T-cell (primary cell): ENCODE measurements at regions not wholly inside any gene's neighbourhood (a gene's known extent, or its start where the extent isn't known, plus 50 kb on each side); places are given as distances from the start of the nearest gene placed in this dataset.

Experiments used
- ATAC-seq, 4 experiments: fragments of 200-7000 bp in 3 of 4; fragments of 150-1000 bp in 1 of 4; cut with Tn5 transposase; replicated peaks in 1 of 4; 1 replicate in 3 of 4; 2 replicates in 1 of 4; pipeline ENCODE4 v1.10.0; 2021; ENCODE audit warnings: moderate library complexity in 3 of 4, mild to moderate bottlenecking in 2 of 4, moderate number of reproducible peaks in 1 of 4
- CTCF ChIA-PET, 2 donors: fragments of 300-600 bp; sonication (Branson Sonifier 250); formaldehyde crosslinking; loops; one replicate each; lab custom pipeline; 2022; ENCODE audit warnings: antibody characterized with exemption in 2 of 2; lab: Charles Lee
- POLR2A ChIA-PET, 2 donors: fragments of 300-600 bp; sonication (Branson Sonifier 250); formaldehyde crosslinking; loops; one replicate each; lab custom pipeline; 2022; ENCODE audit warnings: antibody characterized with exemption in 2 of 2; lab: Charles Lee
- DNase-seq, 35 experiments: peaks; one replicate each; pipeline versions ENCODE4 v3.0.0 to v3.0.0-alpha.2; 2013 to 2023
- H3K27ac ChIP-seq: one replicate; pipeline ENCODE4 v1.5.1; 2013; ENCODE audit warnings: low read length
- H3K27me3 ChIP-seq, 2 experiments: replicated peaks in 1 of 2; 1 replicate in 1 of 2; 2 replicates in 1 of 2; pipeline versions ENCODE4 v1.6.1 to v1.7.0; 2013; ENCODE audit warnings: low read length in 1 of 2, mixed read lengths in 1 of 2; ENCODE audit not compliant: control insufficient read depth in 2 of 2, insufficient read depth in 2 of 2; ENCODE audit errors: extremely low read depth in 1 of 2
- H3K36me3 ChIP-seq, 2 donors: 1 replicate in 1 of 2; 2 replicates in 1 of 2; pipeline versions ENCODE4 v1.6.1 to v1.7.0; 2013; ENCODE audit warnings: low read length in 1 of 2; ENCODE audit not compliant: control insufficient read depth in 2 of 2, insufficient read depth in 1 of 2; ENCODE audit errors: extremely low read depth in 1 of 2
- H3K4me1 ChIP-seq, 2 experiments: 1 replicate in 1 of 2; 2 replicates in 1 of 2; pipeline versions ENCODE4 v1.6.1 to v1.7.0; 2013; ENCODE audit warnings: low read length in 2 of 2, mixed read lengths in 1 of 2; ENCODE audit not compliant: insufficient read depth in 2 of 2, control insufficient read depth in 1 of 2; ENCODE audit errors: extremely low read depth in 1 of 2
- H3K4me3 ChIP-seq, 2 donors: 1 replicate in 1 of 2; 2 replicates in 1 of 2; pipeline versions ENCODE4 v1.5.1 to v1.7.0; 2013; ENCODE audit warnings: mild to moderate bottlenecking in 2 of 2, low read length in 1 of 2, moderate library complexity in 1 of 2; ENCODE audit not compliant: control insufficient read depth in 1 of 2; ENCODE audit errors: extremely low read depth in 1 of 2
- H3K9me3 ChIP-seq: 2 replicates; pipeline ENCODE4 v1.7.0; 2013
- H3K27ac Mint-ChIP-seq, 2 donors: one replicate each; pipeline ENCODE4 v1.8.0; 2020 to 2021; ENCODE audit warnings: mild to moderate bottlenecking in 2 of 2, mixed read lengths in 2 of 2
- H3K27me3 Mint-ChIP-seq, 2 donors: one replicate each; pipeline ENCODE4 v1.8.0; 2021 to 2022; ENCODE audit warnings: mixed read lengths in 2 of 2
- H3K36me3 Mint-ChIP-seq: one replicate; pipeline ENCODE4 v1.8.0; 2021; ENCODE audit warnings: mixed read lengths
- H3K4me1 Mint-ChIP-seq, 3 donors: one replicate each; pipeline ENCODE4 v1.8.0; 2020 to 2022; ENCODE audit warnings: mixed read lengths in 3 of 3, mild to moderate bottlenecking in 1 of 3
- H3K4me3 Mint-ChIP-seq, 3 donors: one replicate each; pipeline ENCODE4 v1.8.0; 2020 to 2022; ENCODE audit warnings: mild to moderate bottlenecking in 3 of 3, mixed read lengths in 3 of 3, moderate library complexity in 3 of 3
- H3K9me3 Mint-ChIP-seq, 3 donors: one replicate each; pipeline ENCODE4 v1.8.0; 2020 to 2022; ENCODE audit warnings: mixed read lengths in 3 of 3
- WGBS: methylation state at CpG from one replicate; pipeline ENCODE4 v1.1.5; 2013; ENCODE audit warnings: missing lambda C conversion rate; ENCODE audit not compliant: insufficient coverage; 5-methylcytosine and 5-hydroxymethylcytosine counted together

GRCh38 chr20:48387675-48388074 is 440.1 kb downstream of the PREX1 start:
- ATAC-seq (no peak), DNase-seq (no peak)
- peaks cover 11 to 17% (median 14%) of the 10 kb centered on the region in 3 donors for H3K9me3 Mint-ChIP-seq
- no peak overlapping the region for H3K27ac Mint-ChIP-seq
- no peaks in the 10 kb centered on the region for H3K36me3 Mint-ChIP-seq
- WGBS = 79% methylated on average over 2 of the region's 5 CpGs
- ChIA-PET POLR2A (no interaction called here), CTCF (no interaction called here)
- Histone ChIP-seq H3K9me3 (no peaks in the 10 kb centered on the region), H3K27me3 (peaks cover 0 to 16% of the 10 kb centered on the region in 2 experiments), H3K4me3 (no peak overlapping the region), H3K27ac (no peak overlapping the region), H3K4me1 (no peaks in the 10 kb centered on the region), H3K36me3 (no peaks in the 10 kb centered on the region)
- peaks cover 7% of the 10 kb centered on the region in 2 donors for H3K27me3 Mint-ChIP-seq
- H3K4me3 Mint-ChIP-seq = no peak overlapping the region
- no peaks in the 10 kb centered on the region for H3K4me1 Mint-ChIP-seq

- ChIA-PET CTCF (no interaction called here), POLR2A (no interaction called here)
- Mint-ChIP-seq H3K4me3 (no peak overlapping the region), H3K9me3 (peaks cover 0 to 5% (median 4%) of the 10 kb centered on the region in 3 donors), H3K4me1 (no peaks in the 10 kb centered on the region), H3K27me3 (peaks cover 14 to 20% of the 10 kb centered on the region in 2 donors), H3K36me3 (no peaks in the 10 kb centered on the region), H3K27ac (no peak overlapping the region)
- ATAC-seq = peak in 1 of 4 experiments; percentile 20
- no peaks in the 10 kb centered on the region for H3K9me3 ChIP-seq
- no peak overlapping the region for H3K27ac ChIP-seq
- H3K27me3 ChIP-seq = peaks cover 0 to 27% of the 10 kb centered on the region in 2 experiments
- DNase-seq = no peak
- 78% methylated on average over 4 of the region's 4 CpGs for WGBS
- H3K4me3 ChIP-seq = no peak overlapping the region
- H3K4me1 ChIP-seq = no peaks in the 10 kb centered on the region
- no peaks in the 10 kb centered on the region for H3K36me3 ChIP-seq
Measured at GRCh38 chr20:48385527-48385926, 442.3 kb downstream of the PREX1 start.

- no peak overlapping the region for H3K4me3 Mint-ChIP-seq
- no peak overlapping the region for H3K27ac Mint-ChIP-seq
- ATAC-seq (no peak), DNase-seq (no peak)
- H3K9me3 Mint-ChIP-seq = peaks cover 0 to under 1% (median 0%) of the 10 kb centered on the region in 3 donors
- no peaks in the 10 kb centered on the region for H3K9me3 ChIP-seq
- peaks cover 14 to 20% of the 10 kb centered on the region in 2 donors for H3K27me3 Mint-ChIP-seq
- H3K4me3 ChIP-seq = no peak overlapping the region
- POLR2A ChIA-PET = no interaction called here
- H3K27ac ChIP-seq = no peak overlapping the region
- H3K36me3 ChIP-seq = no peaks in the 10 kb centered on the region
- CTCF ChIA-PET = no interaction called here
- no peaks in the 10 kb centered on the region for H3K4me1 ChIP-seq
- no peaks in the 10 kb centered on the region for H3K4me1 Mint-ChIP-seq
- peaks cover 0 to 27% of the 10 kb centered on the region in 2 experiments for H3K27me3 ChIP-seq
- 86% methylated on average over 17 of the region's 17 CpGs for WGBS
- H3K36me3 Mint-ChIP-seq = no peaks in the 10 kb centered on the region
Measured at GRCh38 chr20:48385114-48385513, 442.7 kb downstream of the PREX1 start.

GRCh38 chr20:48384147-48384818 is 443.5 kb downstream of the PREX1 start:
- Mint-ChIP-seq H3K4me3 (no peak overlapping the region), H3K36me3 (no peaks in the 10 kb centered on the region)
- peak in 1 of 4 experiments; percentile 36 for ATAC-seq

GRCh38 chr20:48383252-48383651 is 444.5 kb downstream of the PREX1 start:
- peaks cover 14 to 25% of the 10 kb centered on the region in 2 donors for H3K27me3 Mint-ChIP-seq
- no peak overlapping the region for H3K27ac Mint-ChIP-seq
- Histone ChIP-seq H3K36me3 (no peaks in the 10 kb centered on the region), H3K27me3 (peaks cover 0 to 27% of the 10 kb centered on the region in 2 experiments), H3K4me3 (no peak overlapping the region), H3K27ac (no peak overlapping the region), H3K9me3 (no peaks in the 10 kb centered on the region), H3K4me1 (no peaks in the 10 kb centered on the region)
- no peak overlapping the region for H3K4me3 Mint-ChIP-seq
- WGBS = no CpG with 5 or more reads among the region's 3 CpGs
- no peaks in the 10 kb centered on the region for H3K36me3 Mint-ChIP-seq
- ATAC-seq (no peak), DNase-seq (no peak)
- CTCF ChIA-PET = no interaction called here
- POLR2A ChIA-PET = no interaction called here
- no peaks in the 10 kb centered on the region for H3K9me3 Mint-ChIP-seq
- no peaks in the 10 kb centered on the region for H3K4me1 Mint-ChIP-seq

More at GRCh38 chr20:48384147-48384818, 443.5 kb downstream of the PREX1 start:
- H3K27me3 Mint-ChIP-seq = peaks cover 14 to 20% of the 10 kb centered on the region in 2 donors
- no peaks in the 10 kb centered on the region for H3K36me3 ChIP-seq
- no peaks in the 10 kb centered on the region for H3K9me3 Mint-ChIP-seq
- no peak for DNase-seq
- H3K27ac ChIP-seq = no peak overlapping the region
- H3K4me1 Mint-ChIP-seq = no peaks in the 10 kb centered on the region
- CTCF ChIA-PET = no interaction called here
- H3K4me1 ChIP-seq = no peaks in the 10 kb centered on the region
- POLR2A ChIA-PET = no interaction called here
- H3K27me3 ChIP-seq = peaks cover 0 to 27% of the 10 kb centered on the region in 2 experiments
- 75% methylated on average over 22 of the region's 26 CpGs for WGBS
- no peaks in the 10 kb centered on the region for H3K9me3 ChIP-seq
- no peak overlapping the region for H3K4me3 ChIP-seq
- no peak overlapping the region for H3K27ac Mint-ChIP-seq

GRCh38 chr20:48382304-48382703 is 445.5 kb downstream of the PREX1 start:
- H3K36me3 Mint-ChIP-seq = no peaks in the 10 kb centered on the region
- CTCF ChIA-PET = no interaction called here
- H3K27ac Mint-ChIP-seq = no peak overlapping the region
- peaks cover 14 to 23% of the 10 kb centered on the region in 2 donors for H3K27me3 Mint-ChIP-seq
- H3K4me3 Mint-ChIP-seq = no peak overlapping the region
- no peaks in the 10 kb centered on the region for H3K4me1 Mint-ChIP-seq
- H3K4me3 ChIP-seq = no peak overlapping the region
- H3K4me1 ChIP-seq = no peaks in the 10 kb centered on the region
- no peak for ATAC-seq
- peaks cover 0 to 27% of the 10 kb centered on the region in 2 experiments for H3K27me3 ChIP-seq
- H3K9me3 ChIP-seq = no peaks in the 10 kb centered on the region
- no peak for DNase-seq
- no peaks in the 10 kb centered on the region for H3K9me3 Mint-ChIP-seq
- no peak overlapping the region for H3K27ac ChIP-seq
- no peaks in the 10 kb centered on the region for H3K36me3 ChIP-seq
- 79% methylated on average over 5 of the region's 5 CpGs for WGBS
- POLR2A ChIA-PET = no interaction called here
